ENCODE measurements at regions not wholly inside any gene's neighbourhood (a gene's known extent, or its start where the extent isn't known, plus 50 kb on each side); places are given as distances from the start of the nearest gene placed in this dataset.

DNA sequence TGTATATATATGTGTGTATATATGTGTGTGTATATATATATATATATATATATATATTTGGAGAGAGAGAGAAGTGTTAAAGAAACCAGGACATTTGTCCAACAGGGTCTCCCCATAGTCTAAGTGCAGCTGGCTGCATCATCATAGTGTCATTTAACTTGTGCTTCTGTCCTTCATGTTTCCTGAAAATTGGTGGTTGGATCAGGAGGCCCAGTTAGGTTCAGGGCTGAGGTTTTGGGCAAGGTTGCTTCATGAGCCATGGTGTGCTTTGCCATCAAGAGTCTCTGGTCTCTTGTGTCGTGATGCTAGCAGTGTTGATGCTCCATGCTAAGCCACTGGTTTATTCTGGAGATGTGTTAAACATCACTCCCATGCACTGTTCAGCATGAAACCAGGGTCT, 85.3 kb downstream of the C16orf95 start:
- no peak for DNase-seq (ENCODE audit: extremely low read depth in 1 of 11, low read depth in 9 of 11, low spot score in 4 of 11)

DNA sequence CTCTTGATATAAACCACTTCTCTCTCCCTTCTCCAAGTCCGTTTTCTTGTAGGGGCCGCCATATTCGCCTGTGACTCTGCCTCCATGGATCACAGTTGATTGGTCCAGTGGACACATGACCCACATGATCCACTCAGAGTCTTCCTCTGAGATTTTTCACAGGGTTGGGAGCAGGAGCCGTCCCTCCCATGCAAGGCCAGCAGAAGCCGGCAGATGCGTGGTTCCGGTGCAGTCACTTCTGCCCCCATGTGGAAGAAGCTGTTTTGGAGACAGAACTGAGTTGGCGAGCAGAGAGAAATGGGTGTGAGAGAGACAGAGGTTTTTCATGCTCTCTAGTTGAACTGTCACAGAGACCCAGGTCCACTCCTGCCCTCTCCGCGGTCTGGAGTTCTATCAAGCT, 83.3 kb downstream of the C16orf95 start:
- DNase-seq (ENCODE audit: extremely low read depth in 1 of 11, low read depth in 9 of 11, low spot score in 4 of 11): no peak

DNA sequence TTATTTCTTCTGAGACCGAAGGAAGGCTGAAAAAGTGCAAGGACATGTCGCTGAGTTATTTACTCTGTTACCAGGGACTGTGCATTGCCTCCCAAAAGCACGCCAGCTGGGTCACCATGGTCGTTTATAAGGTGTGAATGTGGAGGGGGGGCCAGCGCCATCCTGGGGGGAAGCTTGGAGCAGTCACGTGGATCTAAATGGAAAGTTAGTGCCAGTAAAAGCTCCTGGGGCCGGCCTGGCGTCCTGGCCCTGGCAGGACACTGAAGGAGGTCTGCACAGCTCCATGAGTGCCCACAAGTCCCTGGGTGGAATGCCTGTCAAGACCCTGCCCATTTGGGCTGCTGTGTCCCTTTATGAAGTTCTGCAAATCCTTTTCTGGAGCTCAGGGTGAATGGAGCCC, 82.6 kb downstream of the C16orf95 start:
- no peak for DNase-seq (ENCODE audit: extremely low read depth in 1 of 11, low read depth in 9 of 11, low spot score in 4 of 11)

DNA sequence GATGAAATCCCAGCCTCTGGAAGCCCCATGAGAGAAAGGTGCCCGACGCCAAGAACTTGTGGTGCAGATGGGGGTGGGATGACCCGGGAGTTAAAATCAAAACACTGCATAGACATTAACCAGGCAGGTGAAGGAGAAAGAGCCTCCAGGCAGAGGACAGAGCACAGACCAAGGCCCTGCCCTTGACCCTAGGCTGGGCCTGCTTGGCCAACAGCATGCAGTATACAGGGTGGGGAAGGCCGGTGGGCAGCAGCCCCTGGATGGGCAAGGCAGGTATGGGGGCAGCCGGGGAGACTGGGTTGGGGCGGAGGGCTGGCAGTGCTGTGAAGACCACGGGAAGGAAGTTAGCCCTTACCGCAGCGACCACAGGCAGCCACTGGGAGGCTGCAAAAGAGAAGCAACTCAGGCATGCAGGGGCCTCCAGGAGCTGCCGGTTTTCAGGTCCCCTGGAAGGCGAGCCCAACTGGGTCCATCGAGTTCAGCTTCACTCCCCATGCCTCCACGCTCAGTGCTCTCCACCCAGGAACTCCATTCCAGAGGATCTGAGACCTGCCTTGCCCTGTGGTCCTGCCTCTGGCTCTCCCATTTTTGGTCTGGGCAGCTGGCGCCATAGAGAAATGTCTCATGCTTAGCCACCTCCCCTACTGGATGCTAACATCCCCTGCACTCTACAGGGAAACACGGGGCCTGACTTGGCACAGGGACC, 81.2 kb downstream of the C16orf95 start:
- no peak for DNase-seq (ENCODE audit: extremely low read depth in 1 of 11, low read depth in 9 of 11, low spot score in 4 of 11)

DNA sequence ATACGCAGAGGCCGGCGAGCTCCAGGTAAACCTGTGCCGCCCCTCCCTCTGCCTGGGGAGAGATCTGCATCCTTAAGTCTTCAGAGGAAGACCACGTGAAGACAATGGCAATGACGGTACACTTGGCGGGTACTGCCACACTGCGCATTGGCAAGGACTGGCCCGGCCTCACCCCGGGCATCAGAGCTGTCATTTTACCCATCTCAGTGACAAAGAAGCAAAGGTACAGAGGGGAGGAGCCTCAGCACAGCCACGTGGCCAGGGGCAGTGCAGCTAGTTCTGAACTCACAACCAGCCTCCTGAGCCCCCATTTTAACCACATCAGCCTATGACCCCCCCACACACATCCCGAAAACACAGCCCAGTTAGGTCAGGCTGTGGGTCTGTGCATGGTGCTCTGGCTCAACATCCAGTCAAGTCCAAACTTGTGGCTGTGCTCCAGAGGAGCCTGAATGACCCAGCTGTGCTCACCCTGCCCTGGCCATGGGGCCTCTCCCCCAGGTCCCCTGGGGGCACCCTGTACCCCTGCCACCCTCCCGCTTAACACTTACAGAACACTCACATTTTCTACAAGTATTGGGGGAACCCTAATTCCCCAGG, 80.6 kb downstream of the C16orf95 start:
- no peak for DNase-seq (ENCODE audit: extremely low read depth in 1 of 11, low read depth in 9 of 11, low spot score in 4 of 11)

DNA sequence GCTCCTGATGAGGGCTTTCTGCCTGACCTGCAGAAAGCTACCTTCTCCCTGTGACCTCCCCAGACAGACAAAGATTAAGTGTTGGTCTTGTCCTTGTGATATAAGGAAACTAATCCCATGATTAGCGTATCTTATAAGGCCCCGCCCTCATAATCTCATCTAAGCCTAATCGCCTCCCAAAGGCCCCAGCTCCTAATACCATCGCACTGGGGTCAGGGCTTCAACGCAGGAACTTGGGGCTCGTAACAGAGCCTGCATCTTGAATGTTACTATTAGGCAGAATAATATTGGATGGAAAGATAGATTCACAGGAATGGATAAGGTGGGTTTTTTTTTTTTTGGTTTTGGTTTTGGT, 78.9 kb downstream of the C16orf95 start:
- DNase-seq (ENCODE audit: extremely low read depth in 1 of 11, low read depth in 9 of 11, low spot score in 4 of 11): no peak

DNA sequence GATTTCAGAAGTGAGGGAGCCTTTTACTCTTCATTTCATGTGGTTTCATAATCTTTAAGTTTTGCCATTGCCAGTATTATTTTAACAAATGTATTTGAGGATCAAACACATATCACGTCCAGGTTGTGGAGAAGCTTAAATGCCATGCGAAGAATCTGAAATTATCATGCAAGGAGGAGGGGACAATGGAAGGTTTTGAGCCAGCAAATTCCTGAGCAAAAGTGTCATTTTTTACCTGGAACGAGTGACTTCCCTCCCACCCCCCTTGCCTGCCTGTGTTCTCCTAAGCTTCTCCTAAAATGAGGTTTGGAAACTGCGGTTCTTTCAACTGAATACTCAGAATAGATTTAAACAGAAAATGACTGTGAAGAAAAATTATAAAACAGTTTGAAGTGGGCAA, 77.6 kb downstream of the C16orf95 start:
- no peak for DNase-seq (ENCODE audit: extremely low read depth in 1 of 11, low read depth in 9 of 11, low spot score in 4 of 11)

DNA sequence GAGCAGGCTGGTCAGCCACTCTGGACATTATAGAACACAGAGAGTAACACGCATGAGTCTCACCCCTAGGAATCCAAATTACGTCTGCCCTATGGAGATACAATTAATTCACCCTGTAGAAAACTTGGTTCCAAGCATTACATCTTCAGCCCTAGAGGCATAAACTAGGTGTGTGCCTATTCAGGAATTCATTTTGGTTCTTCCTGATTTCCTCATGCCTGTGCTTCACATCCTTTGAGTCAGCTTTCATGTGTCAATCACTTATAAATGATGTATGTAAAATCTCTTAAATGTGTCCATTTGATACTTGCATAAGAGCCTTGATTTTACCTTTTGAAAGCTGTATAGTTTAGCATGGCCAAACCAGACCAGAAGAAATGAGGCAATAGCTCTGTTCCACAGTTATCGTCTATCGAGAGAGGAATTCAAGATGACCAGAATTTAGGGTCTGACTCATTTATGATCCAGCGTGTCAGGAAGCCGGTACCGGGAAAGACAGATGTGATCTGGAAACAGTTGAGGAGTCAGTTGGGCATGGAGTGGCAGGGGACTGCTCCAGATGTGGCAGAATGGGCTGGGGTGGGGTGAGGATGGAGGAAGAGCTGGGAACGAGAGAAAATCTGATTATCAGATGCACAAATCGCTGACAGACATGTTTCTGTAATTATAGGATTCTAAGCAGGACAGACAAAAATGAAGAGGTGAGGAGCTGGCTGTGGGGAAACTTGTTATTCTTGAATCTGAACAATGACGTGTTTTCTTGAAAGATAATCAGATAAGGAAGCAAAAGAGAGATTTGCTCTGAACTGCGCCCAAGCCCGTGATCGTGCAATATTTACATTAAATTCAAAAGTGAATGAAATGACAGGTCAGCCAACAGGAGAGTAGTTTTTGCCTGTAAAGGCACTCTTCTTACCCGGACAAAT, 76.7 kb downstream of the C16orf95 start:
- DNase-seq (ENCODE audit: extremely low read depth in 1 of 11, low read depth in 9 of 11, low spot score in 4 of 11): no peak

DNA sequence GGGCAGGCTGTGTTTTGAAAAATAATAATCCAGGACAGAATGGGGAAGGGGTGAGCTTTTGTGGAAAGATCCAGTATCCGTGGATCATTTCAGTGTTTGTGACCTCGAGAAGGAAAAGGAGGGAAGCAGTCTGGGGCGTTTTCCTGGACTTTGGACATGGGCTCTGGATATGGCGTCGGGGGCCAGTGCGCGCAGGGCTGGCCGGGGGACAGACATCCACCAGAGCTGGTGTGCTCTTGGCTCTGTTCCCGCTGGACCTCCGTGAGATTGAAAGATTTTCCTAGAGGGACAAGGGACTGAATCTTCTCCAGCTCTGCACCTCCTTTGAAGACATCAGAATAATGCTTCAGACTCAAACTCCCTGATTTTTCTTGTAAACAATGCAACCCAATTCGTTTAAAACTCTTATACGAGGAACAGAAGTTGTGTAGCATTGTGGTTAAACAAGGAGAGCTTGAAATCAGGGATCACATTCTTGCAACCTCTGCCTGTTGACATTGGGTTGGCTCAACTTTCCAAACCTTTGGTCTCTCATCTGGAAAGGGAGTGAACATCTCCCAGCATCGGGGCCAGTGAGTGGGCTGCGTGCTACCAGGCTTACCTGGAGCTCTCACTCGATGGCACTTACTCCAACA, 75.9 kb downstream of the C16orf95 start:
- DNase-seq (ENCODE audit: extremely low read depth in 1 of 11, low read depth in 9 of 11, low spot score in 4 of 11): no peak

DNA sequence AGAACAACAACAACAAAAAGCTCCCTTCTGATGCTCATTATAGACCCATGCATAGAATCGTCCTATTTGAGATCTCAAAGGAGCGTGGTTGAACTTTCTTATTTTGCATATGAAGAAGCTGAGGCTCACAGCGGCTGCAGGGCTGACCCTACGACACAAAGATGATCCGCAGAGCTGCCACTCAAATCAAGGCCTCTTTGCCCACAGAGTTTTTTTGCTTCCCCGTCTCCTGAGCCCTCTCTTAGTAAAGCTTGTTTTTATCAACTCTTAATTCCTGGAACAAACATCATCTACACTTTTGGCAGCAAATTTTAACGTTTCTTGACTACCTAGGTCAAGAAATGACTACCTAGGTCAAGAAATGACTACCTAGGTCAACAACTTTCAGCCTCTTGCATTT, 73.7 kb downstream of the C16orf95 start:
- no peak for DNase-seq (ENCODE audit: extremely low read depth in 1 of 11, low read depth in 9 of 11, low spot score in 4 of 11)

DNA sequence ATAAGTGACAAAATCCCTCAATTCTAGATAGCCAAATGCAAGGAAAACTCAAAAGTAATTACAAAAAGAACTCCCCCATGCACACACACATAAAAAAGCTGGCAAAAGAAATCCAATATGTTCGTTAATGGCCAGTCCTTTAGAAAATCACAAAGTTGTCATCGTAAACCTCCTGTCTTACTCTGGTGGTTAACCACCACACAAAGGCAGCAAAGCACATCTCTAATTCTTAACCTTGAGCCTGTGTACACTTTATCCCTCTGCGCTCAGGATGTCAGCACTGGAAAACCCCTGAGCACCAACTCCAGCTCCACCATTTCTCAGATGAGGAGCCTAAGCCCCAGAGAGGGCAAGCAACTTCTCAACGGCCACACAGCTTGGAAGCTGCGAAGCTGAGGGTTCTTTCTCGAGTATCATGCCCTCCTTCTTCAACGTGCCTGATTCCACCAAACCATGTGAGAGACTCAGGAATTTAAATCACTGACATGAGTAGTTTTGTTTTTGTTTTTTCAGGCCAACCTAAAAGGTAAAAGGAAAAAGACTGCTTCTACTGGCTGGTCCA, 72.5 kb downstream of the C16orf95 start:
- peak in 3 of 11 donors; percentile 22 to 51 (median 44) for DNase-seq (ENCODE audit: extremely low read depth in 1 of 11, low read depth in 9 of 11, low spot score in 4 of 11)

DNA sequence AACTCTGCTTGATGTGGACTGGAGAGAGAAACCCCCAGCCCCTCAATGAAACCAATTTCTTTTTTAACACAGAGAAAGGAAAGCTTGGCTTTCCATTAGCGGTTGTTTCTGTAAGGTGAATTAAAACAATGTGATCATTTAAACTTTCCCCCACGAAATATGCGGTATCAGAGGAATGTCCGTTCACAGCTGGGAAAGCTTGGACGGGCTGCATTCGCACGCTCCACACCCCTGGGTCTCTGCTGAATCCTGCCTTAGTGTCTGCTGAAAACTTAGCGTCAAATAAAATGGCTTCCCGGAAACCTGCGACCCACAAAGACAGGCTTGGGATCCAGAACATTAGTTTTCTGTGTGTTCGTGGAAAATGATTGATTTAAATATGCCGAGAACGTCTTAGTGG, 71.7 kb downstream of the C16orf95 start:
- DNase-seq (ENCODE audit: extremely low read depth in 1 of 11, low read depth in 9 of 11, low spot score in 4 of 11): no peak

DNA sequence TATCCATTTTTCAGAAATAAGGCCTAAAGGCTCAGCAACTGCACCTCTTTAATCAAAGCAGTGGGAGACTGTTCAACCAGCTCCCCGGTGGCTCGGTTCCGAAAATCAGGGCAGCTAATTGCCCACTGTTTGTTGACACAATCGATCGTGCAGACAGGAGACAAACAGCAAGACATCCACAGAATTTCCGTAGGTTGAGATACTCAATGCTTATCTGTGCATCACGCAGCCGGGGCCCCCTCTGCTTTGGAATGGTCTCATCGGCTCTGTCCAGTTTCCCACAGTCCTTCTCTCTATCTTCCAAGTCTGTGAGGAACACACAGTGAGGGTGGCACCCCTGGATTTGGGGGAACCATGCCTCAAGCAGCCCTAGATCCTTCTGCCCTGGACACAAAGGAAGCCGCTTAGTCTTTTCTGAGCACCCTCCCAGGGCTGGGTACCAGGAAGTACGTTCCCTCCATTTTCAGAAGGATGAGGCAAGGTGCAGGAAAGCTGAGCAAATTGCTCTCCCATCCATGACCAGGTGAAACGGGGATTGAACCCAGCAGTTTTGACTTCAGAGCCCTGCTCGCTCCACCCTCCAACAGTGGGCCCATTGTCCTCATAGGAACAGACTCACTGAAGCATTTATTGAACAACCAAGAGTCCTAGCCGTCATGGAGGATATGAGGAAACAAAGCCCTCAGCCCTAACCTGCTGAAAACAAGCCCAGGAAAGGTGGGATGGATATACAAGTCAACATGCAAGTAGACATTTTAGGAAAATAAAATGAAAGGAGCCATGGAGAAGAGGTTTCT, 70.7 kb downstream of the C16orf95 start:
- no peak for DNase-seq (ENCODE audit: extremely low read depth in 1 of 11, low read depth in 9 of 11, low spot score in 4 of 11)

DNA sequence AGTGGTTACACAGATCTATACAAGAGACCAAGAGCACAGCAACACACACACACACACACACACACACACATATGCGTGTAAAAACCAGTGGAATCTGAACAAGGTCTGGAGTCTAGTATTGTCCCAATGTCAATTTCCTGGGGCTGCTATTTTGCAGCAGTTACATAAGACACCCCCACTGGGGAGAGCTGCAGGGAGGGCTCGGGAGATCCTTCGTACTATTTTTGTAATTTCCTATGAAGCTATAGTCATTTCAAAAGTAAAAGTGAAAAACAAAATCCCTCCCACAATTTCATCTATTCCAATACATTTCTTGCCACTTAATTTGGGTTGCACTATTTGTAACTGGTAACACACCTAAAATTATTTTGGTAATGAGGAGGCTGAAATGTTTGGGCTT, 68.5 kb downstream of the C16orf95 start:
- DNase-seq (ENCODE audit: extremely low read depth in 1 of 11, low read depth in 9 of 11, low spot score in 4 of 11): no peak

DNA sequence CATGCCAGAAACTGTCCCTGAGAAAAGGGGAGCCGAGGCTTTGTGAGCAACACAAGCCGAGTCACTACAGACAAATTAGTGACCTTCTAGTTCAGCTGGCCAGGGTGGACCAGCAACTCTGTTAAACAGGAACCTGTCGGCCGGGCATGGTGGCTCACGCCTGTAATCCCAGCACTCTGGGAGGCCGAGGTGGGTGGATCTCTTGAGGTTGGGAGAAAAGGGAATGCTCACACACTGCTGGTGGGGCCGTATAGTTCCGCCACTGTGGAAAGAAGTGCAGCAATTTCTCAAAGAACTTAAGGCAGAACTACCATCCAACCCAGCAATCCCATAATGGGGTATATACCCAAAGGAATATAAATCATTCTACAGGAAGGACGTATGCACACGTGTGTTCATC, 67.8 kb downstream of the C16orf95 start:
- DNase-seq (ENCODE audit: extremely low read depth in 1 of 11, low read depth in 9 of 11, low spot score in 4 of 11): no peak

DNA sequence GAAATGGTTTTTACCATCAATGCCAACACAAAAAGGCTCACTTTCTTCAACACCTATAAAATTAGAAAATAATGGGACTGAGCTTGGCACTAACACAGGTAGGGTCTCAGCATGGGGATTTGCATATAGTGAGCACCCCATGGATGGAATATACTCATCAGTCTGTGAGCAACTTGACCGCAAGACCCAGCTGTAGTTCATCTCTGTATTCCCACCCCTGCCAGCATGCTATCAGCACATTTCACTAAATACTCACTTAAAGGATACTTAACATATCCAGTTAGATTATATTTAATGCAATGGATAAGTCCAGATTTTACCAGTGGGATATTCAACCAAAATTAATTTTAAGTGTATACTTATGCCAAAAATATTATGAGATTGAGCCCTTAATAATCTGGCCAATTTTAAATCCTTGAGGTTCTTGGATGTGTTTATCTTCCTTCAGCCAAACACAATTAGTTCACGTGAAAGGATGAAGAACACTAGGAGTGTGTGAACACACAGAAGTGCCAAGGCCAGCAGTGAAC, 66.7 kb downstream of the C16orf95 start:
- no peak for DNase-seq (ENCODE audit: extremely low read depth in 1 of 11, low read depth in 9 of 11, low spot score in 4 of 11)

DNA sequence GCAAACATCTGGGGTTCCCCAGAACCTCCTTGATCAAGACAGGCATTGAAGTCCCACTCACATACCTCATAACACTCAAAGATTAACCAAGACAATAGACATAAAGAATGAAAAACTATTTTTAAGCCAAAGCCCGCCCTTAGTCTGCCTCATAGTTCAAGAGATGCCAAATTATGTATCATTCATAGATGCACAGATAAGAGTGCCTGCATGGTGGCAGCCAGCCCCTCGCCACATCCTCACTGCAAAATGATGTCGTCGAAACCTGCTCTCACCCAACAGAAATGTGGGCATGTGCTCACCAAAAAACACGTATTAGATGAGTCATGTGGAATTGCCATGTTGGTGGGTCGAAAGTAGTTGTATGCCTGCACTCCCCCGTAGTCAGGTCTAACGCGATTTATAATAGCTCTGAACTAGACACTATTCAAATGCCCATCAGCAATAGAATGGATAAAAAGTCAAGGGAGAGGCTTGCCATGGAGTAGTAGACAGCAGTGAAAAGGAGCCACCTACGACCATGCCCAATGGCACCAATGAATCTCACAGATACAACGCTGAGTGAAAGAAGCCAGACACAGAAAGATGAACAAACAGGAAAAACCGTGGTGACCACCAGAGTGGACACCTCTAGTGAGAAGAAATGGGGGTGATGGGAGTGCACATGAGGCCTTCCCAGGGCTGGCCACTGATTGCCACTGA, 64.8 kb downstream of the C16orf95 start:
- no peak for DNase-seq (ENCODE audit: extremely low read depth in 1 of 11, low read depth in 9 of 11, low spot score in 4 of 11)
